SJCRH30 (cell line): ENCODE measurements at regions not wholly inside any gene's neighbourhood (a gene's known extent, or its start where the extent isn't known, plus 50 kb on each side); places are given as distances from the start of the nearest gene placed in this dataset.

Source experiments
- DNase-seq, 2 experiments: peaks; one replicate each; pipeline ENCODE4 v3.0.0-alpha.2; 2015 to 2020
- H3K27ac ChIP-seq: fragments of 250-450 bp; sonication (Bioruptor Pico); 2 replicates; pipeline ENCODE4 v1.5.1; 2020; ENCODE audit warnings: mild to moderate bottlenecking, moderate library complexity
- H3K27me3 ChIP-seq: fragments of 250-450 bp; sonication (Bioruptor Pico); 2 replicates; pipeline ENCODE4 v1.5.1; 2020; ENCODE audit warnings: mild to moderate bottlenecking, moderate library complexity
- H3K36me3 ChIP-seq: fragments of 250-450 bp; sonication (Bioruptor Pico); 2 replicates; pipeline ENCODE4 v1.5.1; 2020; ENCODE audit warnings: mild to moderate bottlenecking, moderate library complexity
- H3K4me1 ChIP-seq: fragments of 250-450 bp; sonication (Bioruptor Pico); 2 replicates; pipeline ENCODE4 v1.5.1; 2020; ENCODE audit warnings: mild to moderate bottlenecking, moderate library complexity
- H3K4me3 ChIP-seq: fragments of 250-450 bp; sonication (Bioruptor Pico); 2 replicates; pipeline ENCODE4 v1.5.1; 2020; ENCODE audit warnings: mild to moderate bottlenecking, moderate library complexity
- H3K9me3 ChIP-seq: fragments of 250-450 bp; sonication (Bioruptor Pico); replicated peaks from 2 replicates; pipeline ENCODE4 v1.5.1; 2020; ENCODE audit warnings: mild to moderate bottlenecking, moderate library complexity

- DNase-seq, result no peak
These were observed 76.8 kb downstream of the IRX5 start for GRCh38 chr16:55007504-55007903.

GRCh38 chr16:55008836-55009510 is 78.3 kb downstream of the IRX5 start:
- H3K4me1 ChIP-seq, result no peaks in the 10 kb centered on the region
- no peak overlapping the region for H3K4me3 ChIP-seq
- no peaks in the 10 kb centered on the region for H3K36me3 ChIP-seq
- no peaks in the 10 kb centered on the region; the same call in 1 of the 2 replicates for H3K27me3 ChIP-seq
- peaks cover 5% of the 10 kb centered on the region for H3K9me3 ChIP-seq
- DNase-seq, result no peak
- no peak overlapping the region for H3K27ac ChIP-seq

More at GRCh38 chr16:55007504-55007903, 76.8 kb downstream of the IRX5 start:
- Histone ChIP-seq H3K27me3 (no peaks in the 10 kb centered on the region; the same call in 1 of the 2 replicates), H3K4me1 (no peaks in the 10 kb centered on the region), H3K36me3 (no peaks in the 10 kb centered on the region), H3K4me3 (no peak overlapping the region), H3K9me3 (peaks cover 5% of the 10 kb centered on the region), H3K27ac (no peak overlapping the region)

DNA sequence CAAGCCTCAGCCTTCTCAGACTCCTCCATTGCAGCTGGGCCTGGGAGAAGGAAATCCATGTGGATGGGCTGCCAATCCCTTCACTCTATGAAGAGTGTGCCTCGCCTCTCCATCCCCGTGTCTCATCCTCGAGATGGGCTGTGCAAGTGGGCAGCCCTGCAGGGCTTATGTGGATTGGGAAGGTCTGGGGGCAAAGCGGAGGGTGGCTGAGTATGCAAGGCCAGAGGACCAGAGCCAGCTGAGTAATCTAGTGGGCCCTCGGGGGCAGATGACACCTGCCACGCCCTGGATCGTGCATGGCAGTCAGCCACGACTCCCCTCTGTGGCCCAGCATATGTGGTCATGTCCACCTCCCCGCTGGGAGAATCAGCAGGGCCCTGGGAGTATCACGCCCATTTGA is 78.9 kb downstream of the IRX5 start:
- DNase-seq, result no peak
- Histone ChIP-seq H3K36me3 (no peaks in the 10 kb centered on the region), H3K27ac (no peak overlapping the region), H3K4me1 (peaks cover 5% of the 10 kb centered on the region), H3K9me3 (peaks cover 5% of the 10 kb centered on the region), H3K27me3 (no peaks in the 10 kb centered on the region; the same call in 1 of the 2 replicates), H3K4me3 (no peak overlapping the region)

GRCh38 chr16:55010492-55011160 is 80.0 kb downstream of the IRX5 start:
- Histone ChIP-seq H3K36me3 (no peaks in the 10 kb centered on the region), H3K4me3 (no peak overlapping the region), H3K9me3 (peaks cover 5% of the 10 kb centered on the region), H3K4me1 (peaks cover 15% of the 10 kb centered on the region), H3K27ac (no peak overlapping the region), H3K27me3 (no peaks in the 10 kb centered on the region; the same call in 1 of the 2 replicates)
- DNase-seq, result peak in 1 of 2 experiments; percentile 28

GRCh38 chr16:55012362-55012761 is 81.7 kb downstream of the IRX5 start:
- Histone ChIP-seq H3K36me3 (no peaks in the 10 kb centered on the region), H3K27ac (no peak overlapping the region), H3K4me1 (peaks cover 26% of the 10 kb centered on the region), H3K9me3 (peaks cover 5% of the 10 kb centered on the region), H3K27me3 (no peaks in the 10 kb centered on the region), H3K4me3 (no peak overlapping the region)
- DNase-seq, result no peak

- no peak for DNase-seq
These were observed 82.1 kb downstream of the IRX5 start for GRCh38 chr16:55012793-55013192.

GRCh38 chr16:55014022-55014421 is 83.4 kb downstream of the IRX5 start:
- no peaks in the 10 kb centered on the region for H3K36me3 ChIP-seq
- no peak overlapping the region for H3K4me3 ChIP-seq
- H3K27me3 ChIP-seq, result no peaks in the 10 kb centered on the region
- H3K9me3 ChIP-seq, result peaks cover 5% of the 10 kb centered on the region
- DNase-seq, result no peak
- no peak overlapping the region; the same call in 1 of the 2 replicates for H3K27ac ChIP-seq
- H3K4me1 ChIP-seq, result peaks cover 26% of the 10 kb centered on the region

More at GRCh38 chr16:55012793-55013192, 82.1 kb downstream of the IRX5 start:
- no peaks in the 10 kb centered on the region for H3K36me3 ChIP-seq
- peaks cover 26% of the 10 kb centered on the region for H3K4me1 ChIP-seq
- H3K27ac ChIP-seq, result no peak overlapping the region
- H3K27me3 ChIP-seq, result no peaks in the 10 kb centered on the region
- no peak overlapping the region for H3K4me3 ChIP-seq
- H3K9me3 ChIP-seq, result peaks cover 5% of the 10 kb centered on the region

- H3K4me1 ChIP-seq, result peaks cover 26% of the 10 kb centered on the region
These were observed 84.7 kb downstream of the IRX5 start for GRCh38 chr16:55015181-55015913.

GRCh38 chr16:55016515-55016914 is 85.8 kb downstream of the IRX5 start:
- no peak for DNase-seq
- H3K36me3 ChIP-seq, result no peaks in the 10 kb centered on the region

More at GRCh38 chr16:55015181-55015913, 84.7 kb downstream of the IRX5 start:
- peak overlapping the region; percentile 87 for H3K27ac ChIP-seq
- H3K4me3 ChIP-seq, result no peak overlapping the region
- H3K36me3 ChIP-seq, result no peaks in the 10 kb centered on the region
- peak; percentile 80 to 88 for DNase-seq
- H3K27me3 ChIP-seq, result no peaks in the 10 kb centered on the region
- peaks cover 7% of the 10 kb centered on the region for H3K9me3 ChIP-seq

GRCh38 chr16:55017321-55017720 is 86.7 kb downstream of the IRX5 start:
- no peaks in the 10 kb centered on the region for H3K36me3 ChIP-seq
- peak in 1 of 2 experiments; percentile 41 for DNase-seq
- H3K4me3 ChIP-seq, result no peak overlapping the region
- no peak overlapping the region for H3K27ac ChIP-seq
- H3K4me1 ChIP-seq, result peaks cover 37% of the 10 kb centered on the region
- peaks cover 12% of the 10 kb centered on the region for H3K9me3 ChIP-seq
- no peaks in the 10 kb centered on the region for H3K27me3 ChIP-seq

More at GRCh38 chr16:55016515-55016914, 85.8 kb downstream of the IRX5 start:
- Histone ChIP-seq H3K9me3 (peaks cover 15% of the 10 kb centered on the region), H3K4me1 (peaks cover 32% of the 10 kb centered on the region), H3K27ac (peak overlapping the region; percentile 87), H3K4me3 (no peak overlapping the region), H3K27me3 (no peaks in the 10 kb centered on the region)

- Histone ChIP-seq H3K27me3 (no peaks in the 10 kb centered on the region), H3K27ac (no peak overlapping the region), H3K4me1 (peaks cover 37% of the 10 kb centered on the region), H3K9me3 (peaks cover 10% of the 10 kb centered on the region; the same call in 1 of the 2 replicates), H3K36me3 (no peaks in the 10 kb centered on the region), H3K4me3 (no peak overlapping the region)
- DNase-seq, result no peak
These were observed 88.2 kb downstream of the IRX5 start for GRCh38 chr16:55018881-55019280.

DNA sequence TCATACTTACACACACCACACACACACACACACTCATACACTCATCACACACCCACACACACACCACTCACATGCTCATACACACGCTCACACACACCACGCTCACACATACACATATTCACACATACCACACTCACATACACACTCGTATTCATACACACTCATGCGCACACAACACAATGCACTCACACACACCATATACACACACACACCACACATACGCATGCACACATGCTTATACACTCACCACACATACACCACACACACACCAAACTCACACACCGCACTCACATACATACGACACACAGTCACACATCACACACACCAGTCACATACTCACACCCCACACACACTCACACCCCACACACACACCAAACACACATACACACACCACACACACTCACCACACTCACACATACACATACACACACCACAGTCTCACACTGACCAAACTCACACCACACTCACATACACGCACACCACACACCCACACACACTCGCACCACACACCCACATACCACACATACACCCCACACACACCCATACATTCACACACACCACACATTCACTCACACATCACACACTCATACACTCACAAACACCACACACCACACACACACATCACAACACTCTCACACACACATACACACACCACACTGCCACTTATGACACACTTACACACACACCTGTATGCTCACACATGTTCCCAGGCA is 88.9 kb downstream of the IRX5 start:
- DNase-seq, result no peak
- Histone ChIP-seq H3K4me3 (no peak overlapping the region), H3K27me3 (no peaks in the 10 kb centered on the region), H3K4me1 (peaks cover 32% of the 10 kb centered on the region), H3K9me3 (peaks cover 10% of the 10 kb centered on the region; the same call in 1 of the 2 replicates), H3K36me3 (no peaks in the 10 kb centered on the region), H3K27ac (no peak overlapping the region)

- DNase-seq, result peak; percentile 94 to 96
- Histone ChIP-seq H3K36me3 (no peaks in the 10 kb centered on the region), H3K4me1 (peaks cover 11% of the 10 kb centered on the region), H3K27ac (peak overlapping the region; percentile 39), H3K27me3 (no peaks in the 10 kb centered on the region), H3K4me3 (no peak overlapping the region), H3K9me3 (peaks cover 10% of the 10 kb centered on the region; the same call in 1 of the 2 replicates)
These were observed 91.2 kb downstream of the IRX5 start for GRCh38 chr16:55021595-55022475.
